ENCODE measurements at regions not wholly inside any gene's neighbourhood (a gene's known extent, or its start where the extent isn't known, plus 50 kb on each side); places are given as distances from the start of the nearest gene placed in this dataset.
"Not testable (repeated sequence)": the region's sequence is repeated elsewhere in the genome, so short reads cannot be mapped to it uniquely, and the experiment has no call there.

DNA sequence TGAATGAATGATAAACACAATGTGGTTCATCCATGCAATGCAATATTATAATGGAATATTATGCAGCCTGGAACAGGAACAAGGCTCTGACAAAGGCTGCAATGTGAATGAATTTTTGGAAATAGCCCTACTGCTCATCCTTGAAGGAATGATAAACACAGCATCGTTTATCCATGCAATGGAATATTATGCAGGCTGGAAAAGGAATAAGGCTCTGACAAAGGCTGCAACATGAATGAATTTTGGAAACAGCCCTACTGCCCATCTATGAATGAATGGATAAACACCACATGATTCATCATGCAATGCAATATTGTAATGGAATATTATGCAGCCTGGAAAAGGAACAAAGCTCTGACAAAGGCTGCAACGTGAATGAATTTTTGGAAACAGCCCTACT is 159.4 kb downstream of the CRLF2 start:
- no peak for DNase-seq

DNA sequence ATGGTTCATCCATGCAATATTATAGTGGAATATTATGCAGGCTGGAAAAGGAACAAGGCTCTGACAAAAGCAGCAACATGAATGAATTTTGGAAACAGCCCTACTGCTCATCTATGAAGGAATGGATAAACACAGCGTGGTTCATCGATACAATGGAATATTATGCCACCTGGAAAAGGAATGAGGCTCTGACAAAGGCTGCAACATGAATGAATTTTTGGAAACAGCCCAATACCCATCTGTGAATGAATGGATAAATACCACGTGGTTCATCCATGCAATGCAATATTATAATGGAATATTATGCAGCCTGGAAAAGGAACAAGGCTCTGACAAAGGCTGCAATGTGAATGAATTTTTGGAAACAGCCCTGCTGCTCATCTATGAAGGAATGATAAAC is 160.4 kb downstream of the CRLF2 start:
- DNase-seq = no peak

DNA sequence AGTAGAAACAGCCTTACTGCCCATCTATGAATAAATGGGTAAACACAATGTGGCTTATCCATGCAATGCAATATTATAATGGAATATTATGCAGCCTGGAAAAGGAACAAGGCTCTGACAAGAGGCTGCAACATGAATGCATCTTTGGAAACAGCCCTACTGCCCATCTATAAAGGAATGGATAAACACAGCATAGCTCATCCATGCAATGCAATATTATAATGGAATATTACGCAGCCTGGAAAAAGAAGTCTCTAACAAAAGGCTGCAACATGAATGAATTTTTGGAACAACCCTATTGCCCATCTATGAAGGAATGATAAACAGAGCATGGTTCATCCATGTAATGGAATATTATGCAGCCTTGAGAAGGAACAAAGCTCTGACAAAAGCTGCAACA is 161.0 kb downstream of the CRLF2 start:
- no peak for DNase-seq

DNA sequence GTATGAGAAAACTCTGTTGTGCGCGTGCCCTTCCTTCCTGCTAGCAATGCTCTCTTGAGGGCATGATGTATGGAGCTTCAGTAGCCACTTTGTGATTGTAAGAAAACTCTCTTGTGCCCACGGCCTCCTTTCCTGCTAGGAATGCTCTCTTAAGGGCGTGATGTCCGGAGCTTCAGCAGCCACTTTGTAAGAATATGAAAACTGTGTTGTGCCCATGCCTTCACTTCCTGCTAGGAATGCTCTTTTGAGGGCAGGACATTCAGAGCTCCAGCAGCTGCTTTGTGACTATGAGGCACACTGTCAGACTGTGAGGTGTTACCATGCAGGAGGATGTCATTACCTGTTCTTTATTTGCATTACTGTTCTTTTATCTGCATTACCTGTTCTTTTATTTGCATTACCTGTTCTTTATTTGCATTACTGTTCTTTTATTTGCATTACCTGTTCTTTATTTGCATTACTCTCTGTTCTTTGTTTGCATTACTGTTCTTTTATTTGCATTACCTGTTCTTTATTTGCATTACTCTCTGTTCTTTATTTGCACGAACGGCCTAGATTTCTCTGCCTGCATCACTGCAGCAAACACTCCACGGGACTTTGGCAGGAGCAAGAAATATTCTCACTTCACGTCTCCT is 166.7 kb downstream of the CRLF2 start:
- DNase-seq = no peak

DNA sequence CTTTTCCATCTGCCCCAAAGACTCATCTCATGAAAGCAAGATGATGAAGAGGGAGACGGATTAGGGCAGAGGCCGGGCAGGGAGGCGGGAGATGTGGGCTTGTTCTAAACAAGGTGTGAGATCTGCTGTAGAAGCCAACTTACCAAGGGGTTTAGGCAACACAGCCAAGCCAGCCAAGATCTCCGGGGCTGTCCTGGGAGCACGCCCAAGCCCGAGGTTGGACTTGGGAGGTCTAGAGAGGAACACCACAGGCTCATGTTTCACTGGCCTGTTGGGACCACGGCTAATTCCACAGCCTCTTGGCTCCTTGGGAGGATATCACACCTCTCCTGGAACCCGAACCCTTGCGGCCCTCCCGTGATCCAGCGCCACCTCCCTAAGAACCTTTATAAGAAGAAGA is 171.4 kb downstream of the CRLF2 start:
- no peak for DNase-seq

DNA sequence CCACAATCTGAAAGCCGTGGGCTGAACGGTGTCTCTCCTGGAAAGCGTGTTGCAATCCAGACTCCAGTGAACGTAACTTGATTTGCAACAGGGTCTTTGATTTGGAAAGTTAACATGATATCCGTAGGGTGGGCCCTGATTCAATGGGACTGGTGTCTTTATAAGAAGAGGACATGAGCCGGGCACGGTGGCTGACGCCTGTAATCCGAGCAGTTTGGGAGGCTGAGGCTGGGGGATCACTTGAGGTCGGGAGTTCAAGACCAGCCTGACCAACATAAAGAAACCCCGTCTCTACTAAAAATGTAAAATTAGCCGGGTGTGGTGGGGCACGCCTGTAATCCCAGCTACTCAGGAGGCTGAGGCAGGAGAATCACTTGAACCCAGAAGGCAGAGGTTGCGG is 176.5 kb downstream of the CRLF2 start:
- DNase-seq = not testable (repeated sequence)

DNA sequence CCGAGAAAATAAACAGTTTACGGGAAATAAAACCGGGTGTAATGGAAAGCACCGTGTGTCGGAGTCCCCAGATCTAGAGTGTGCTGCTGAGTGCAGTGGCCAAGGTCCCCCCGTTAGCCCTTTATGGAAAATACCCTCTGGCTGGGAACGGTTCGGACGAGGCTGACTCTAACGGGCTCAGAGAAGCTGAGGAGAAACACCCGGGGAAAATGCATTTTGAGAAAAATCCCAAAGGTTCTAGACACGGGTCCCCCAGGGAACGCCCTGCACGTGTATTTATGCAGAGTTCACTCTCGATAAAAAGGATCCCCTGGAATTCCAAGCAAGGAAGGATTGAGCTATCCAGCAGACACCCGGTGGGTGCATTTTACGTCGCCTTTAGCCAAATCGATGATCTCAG is 177.2 kb downstream of the CRLF2 start:
- no peak for DNase-seq

DNA sequence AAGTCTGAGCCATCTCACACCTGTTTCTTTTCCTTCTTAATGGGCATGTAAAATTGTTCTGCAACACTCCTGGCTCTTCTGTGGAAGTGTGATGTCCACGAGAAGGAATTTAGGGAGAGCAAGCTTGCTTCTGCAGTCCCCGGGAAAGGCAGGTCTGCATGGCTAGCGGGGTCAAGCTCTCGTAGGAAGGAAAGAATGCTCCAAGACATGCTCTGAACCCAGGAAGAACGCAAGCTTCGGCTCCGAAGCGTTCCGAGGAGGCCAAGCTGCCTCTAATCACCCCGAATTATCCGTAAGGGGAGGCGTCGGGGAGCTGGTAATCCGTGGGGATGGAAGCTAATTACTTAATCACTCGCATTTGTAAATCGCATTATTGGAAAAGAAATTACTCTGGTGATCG is 177.7 kb downstream of the CRLF2 start:
- DNase-seq = no peak

DNA sequence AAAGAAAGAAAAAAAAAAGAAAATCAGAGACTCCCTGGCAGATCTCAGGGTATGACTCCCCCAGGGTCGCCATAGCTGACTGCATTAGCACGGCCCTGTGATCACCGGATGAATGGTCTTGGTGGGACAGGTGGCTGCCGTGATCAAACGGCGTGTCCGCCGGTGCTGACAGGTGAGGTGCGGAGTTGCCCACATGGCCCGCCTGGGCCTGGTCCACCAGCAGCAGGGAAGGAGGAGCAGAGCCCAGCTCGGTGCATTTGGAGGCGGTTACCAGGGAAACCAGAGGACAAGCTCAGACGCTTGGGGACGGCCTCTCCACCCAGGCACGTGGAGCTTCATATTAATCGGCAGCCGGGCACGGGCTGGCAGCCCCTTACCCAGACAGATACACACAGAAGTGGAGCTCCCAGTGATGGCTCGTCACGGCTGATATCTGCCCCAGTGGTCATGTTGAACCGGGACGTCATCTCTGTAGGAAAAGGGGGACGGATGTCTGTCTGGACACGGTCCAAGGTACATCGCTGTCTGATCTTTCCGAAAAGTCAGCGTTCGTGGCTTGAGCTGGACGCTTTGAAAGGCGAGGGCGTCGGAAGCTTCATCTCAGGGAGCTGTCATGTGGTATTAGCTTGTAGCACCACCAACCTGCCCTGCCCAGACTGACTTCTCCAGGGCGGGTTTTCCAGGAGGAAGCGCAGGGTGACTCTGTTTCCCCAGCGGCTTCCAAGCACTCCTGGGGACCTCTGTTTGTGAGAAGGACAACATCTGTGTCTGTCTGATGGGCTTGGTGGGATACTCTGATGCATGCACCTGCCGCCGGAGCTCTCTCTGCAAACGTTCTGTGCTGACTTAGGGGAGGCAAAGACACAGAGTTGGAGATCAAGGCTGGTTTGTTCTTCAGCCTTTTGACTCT is 180.7 kb downstream of the CRLF2 start:
- DNase-seq = no peak

DNA sequence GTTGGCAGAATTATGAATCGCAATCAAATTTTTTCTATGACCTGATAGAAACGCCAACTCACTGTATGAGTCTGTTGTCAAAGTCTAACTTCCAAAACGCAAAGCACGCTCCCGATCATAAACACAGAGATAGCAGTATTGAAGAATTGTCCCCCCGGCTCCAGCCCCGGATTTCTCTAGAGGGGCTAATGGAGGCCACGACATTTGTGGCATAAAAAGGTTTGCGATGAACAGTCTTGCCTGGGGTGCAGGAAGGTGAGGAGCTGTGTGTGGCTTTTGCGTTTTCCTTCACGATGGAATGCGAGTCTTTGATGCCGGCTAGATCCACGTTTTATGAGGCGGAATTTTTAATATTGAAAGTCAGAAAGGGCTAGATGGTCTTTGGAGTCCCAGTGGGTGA is 183.0 kb downstream of the CRLF2 start:
- no peak for DNase-seq

DNA sequence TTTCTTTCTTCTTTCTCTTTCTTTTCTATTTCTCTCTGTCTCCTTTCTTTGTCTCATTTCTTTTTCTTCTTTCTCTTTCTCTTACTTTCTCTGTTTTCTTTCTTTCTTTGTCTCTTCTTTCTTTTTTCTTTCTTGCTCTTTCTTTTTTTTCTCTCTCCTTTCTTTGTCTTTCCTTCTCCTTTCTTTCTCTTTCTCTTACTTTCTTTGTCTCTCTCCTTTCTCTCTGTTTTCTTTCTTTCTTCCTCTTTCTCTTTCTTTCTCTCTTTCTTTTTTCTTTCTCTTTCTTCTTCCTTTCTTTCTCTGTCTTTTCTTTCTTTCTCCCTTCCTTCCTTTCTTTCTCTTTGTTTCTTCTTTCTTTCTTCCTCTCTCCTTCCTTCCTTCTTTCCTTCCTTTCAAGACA is 184.8 kb downstream of the CRLF2 start:
- DNase-seq = no peak

DNA sequence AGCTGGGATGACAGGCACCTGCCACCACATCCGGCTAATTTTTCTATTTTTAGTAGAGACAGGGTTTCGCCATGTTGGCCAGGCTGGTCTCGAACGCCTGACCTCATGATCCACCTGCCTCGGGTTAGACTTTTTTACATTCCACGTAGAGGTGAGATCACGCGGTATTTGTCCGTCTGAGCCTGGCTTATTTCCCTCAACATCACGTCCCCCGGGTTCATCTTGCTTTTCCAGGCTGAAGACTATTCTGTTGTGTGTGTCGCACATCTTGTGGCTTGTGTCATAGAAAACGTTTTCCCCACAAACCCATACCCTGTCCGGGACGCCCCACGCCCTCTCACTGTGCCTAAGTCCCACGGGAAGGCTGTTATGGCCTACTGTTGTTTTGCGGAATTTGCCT is 185.3 kb downstream of the CRLF2 start:
- no peak for DNase-seq

DNA sequence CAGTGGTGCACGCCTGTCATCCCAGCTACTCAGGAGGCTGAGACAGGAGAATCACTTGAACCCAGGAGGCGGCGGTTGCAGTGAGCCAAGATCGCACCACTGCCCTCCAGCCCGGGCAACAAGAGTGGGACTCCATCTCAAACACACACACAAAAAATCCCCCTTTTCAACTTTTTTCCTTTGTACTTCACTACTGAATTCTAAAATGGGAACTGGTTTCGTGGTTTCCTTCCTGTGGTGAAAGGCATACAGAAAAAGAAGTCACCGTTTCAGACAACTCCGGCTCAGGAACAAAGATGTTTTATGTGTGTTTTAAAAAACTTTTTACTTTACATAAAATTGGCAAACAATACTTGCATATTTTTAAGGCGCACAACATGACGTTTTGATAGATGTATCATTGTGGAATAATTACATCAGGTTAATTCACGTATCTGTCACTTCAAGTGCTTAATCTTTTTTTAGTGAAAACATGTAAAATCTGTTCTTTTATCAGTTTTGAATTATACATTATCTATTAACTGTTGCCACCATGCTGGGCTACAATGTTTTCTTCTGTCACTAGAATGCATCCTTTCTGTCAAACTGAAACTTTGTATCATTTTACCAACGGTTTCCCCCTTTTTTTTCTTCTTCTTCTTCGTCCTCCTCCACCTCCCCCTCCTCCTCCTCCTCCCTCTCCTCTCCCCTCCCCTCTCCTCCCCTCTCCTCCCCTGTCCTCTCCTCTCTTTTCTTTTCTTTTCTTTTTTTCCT is 186.0 kb downstream of the CRLF2 start:
- no peak for DNase-seq

DNA sequence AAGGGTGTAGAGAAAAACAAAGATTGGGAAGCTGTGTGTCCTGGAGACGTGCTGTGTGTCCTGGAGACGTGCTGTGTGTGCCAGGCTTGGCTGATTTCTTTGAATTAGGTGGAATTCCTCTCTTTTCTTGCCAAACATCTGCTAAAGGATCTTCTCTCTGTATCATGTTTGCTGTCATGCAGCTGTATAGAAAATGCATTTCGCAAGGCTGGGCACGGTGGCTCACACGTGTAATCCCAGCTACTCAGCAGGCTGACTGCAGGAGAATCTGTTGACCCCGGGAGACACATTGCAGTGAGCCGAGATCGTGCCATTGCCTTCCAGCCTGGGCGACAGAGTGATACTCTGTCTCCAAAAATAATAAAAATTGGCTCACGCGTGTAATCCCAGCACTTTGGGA is 187.0 kb downstream of the CRLF2 start:
- no peak for DNase-seq

DNA sequence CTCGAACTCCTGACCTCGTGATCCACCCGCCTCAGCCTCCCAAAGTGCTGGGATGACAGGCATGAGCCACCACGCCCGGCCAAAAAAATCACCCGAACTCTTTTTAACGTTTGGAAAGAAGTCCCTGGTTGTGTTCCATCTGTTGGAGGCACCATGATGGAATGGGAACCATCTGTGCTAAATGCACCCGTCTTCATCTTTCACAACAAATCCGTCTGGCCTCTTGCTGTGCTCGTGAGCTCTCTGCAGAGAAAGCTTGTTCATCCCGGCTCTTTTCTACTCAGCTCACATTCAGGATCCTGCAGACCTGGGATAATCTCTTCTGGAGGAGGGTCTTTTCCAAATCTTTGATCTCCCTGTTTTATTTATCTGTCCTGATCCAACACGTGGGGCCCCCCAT is 188.8 kb downstream of the CRLF2 start:
- DNase-seq = no peak

DNA sequence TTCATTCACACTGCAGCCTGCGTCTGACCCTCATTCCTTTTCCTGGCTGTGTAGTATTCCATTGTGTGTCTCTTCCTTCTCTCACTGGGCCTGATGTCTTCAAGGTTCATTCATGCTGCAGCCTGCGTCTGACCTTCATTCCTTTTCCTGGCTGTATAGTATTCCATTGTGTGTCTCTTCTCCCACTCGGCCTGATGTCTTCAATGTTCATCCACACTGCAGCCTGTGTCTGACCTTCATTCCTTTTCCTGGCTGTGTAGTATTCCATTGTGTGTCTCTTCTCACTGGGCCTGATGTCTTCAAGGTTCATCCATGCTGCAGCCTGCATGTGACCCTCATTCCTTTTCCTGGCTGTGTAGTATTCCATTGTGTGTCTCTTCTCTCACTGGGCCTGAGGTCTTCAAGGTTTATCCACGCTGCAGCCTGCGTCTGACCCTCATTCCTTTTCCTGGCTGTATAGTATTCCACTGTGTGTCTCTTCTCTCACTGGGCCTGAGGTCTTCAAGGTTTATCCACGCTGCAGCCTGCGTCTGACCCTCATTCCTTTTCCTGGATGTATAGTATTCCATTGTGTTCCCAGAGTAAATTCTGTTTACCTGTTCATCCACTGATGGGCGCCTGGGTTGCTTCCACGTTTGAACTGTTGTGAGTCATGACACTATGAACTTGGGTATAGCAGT is 191.0 kb downstream of the CRLF2 start:
- DNase-seq = not testable (repeated sequence)

DNA sequence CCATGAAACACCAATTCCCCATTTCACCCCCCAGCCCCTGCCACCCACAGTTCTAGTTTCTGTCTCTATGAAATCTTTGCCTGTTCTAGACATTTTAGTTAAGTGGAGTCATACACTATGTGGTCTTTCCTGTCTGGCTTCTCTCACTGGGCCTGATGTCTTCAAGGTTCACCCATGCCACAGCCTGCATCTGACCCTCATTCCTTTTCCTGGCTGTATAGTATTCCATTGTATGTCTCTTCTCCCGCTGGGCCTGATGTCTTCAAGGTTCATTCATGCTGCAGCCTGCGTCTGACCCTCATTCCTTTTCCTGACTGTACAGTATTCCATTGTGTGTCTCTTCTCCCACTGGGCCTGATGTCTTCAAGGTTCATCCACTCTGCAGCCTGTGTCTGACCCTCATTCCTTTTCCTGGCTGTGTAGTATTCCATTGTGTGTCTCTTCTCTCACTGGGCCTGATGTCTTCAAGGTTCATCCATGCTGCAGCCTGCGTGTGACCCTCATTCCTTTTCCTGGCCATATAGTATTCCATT is 191.7 kb downstream of the CRLF2 start:
- no peak for DNase-seq

DNA sequence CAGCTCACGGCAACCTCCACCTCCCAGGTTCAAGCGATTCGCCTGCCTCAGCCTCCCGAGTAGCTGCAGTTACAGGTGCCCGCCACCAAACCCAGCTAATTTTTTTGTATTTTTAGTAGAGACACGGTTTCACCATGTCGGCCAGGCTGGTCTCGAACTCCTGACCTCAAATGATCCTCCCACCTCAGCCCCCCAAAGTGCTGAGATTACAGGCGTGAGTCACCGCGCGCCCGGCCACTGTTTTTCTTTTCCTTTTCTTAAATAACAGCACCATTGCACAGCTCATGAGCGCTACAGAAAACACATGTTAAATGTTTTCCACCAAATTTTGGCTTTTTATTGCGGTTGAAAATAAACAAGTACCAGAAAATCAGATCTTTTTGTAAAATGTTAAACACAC is 195.5 kb downstream of the CRLF2 start:
- not testable (repeated sequence) for DNase-seq

DNA sequence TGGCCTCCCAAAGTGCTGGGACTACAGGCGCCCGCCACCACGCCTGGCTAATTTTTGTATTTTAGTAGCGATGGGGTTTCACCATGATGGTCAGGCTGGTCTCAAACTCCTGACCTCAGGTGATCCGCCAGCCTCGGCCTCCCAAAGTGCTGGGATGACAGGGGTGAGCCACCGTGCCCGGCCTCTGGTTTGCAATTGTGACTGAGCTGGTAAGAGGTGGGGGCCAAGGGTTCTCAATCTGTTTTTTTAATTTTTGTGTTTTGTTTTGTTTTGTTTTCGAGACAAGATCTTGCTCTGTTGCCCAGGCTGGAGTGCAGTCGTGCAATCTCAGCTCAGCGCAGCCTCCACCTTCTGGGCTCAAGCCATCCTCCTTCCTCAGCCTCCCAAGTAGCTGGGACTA is 196.2 kb downstream of the CRLF2 start:
- DNase-seq = not testable (repeated sequence)

DNA sequence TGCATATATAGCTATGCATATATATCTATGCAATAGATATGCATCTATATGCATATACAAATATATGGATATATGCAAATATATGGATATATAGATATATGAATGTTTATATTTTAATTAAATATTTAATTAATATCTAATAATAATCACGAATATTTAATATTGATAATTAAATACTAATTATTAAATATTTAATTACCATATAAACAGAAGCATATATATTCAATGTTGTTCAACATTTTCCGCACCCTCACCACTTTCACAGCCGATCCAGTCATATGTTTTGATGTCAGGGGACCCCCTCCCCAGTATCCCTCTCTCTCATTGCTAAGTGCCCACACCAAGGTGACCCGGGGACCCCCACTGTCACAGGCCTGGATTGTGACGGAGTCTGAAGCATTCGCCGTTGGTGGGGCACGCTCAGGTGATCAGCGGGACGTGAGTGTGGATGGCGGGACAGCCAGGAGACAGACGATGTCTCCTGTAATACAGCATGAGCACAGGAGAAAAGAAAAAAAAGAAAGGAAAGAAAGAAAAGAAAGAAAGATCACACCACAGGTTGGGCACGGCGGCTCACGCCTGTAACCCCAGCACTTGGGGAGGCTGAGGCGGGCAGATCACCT is 199.7 kb downstream of the CRLF2 start:
- no peak for DNase-seq

DNA sequence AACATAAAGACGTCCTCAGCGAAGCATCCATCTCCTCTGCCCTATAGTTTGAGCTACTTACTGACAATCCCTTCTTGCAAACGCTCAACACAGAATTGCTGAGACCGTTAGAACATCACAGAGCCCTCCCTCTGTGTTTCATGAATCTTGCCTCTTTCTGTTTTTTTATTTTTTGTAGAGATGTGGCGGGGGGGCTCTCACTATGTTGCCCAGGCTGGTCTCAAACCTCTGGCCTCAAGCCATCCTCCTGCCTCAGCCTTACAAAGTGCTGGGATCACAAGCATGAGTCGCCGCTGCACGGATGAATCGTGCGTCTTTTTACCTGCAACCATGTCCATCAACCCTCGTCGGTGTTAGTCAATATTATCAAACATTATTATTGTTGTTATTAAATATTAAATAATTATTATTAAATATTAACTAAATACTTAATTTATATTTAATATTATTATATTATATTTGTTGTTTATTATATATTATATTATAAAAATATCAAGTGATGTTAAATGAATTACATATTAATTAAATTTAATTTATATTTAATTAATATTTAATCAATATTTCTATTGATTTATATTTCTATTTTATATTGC is 200.7 kb downstream of the CRLF2 start:
- no peak for DNase-seq

DNA sequence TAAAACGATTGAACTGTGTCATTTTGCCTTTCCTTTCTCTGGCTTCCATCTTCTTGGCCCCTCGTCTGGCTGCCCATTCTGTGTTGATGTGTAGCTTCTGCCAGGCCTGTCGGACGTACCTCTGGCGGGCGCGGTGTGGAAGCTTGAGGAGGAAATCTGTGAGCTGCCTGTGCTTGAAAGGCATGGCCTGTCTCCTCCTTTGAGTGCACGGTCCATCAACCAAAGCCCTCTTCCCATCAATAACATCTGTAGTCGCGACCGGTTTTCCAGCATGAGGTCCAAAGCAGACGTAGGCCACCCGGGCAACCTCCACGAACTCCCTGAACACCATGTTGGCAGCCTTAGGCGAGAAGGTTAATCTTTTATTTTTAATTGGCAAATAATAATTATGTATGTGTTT is 202.7 kb downstream of the CRLF2 start:
- DNase-seq = no peak
